Caco-2 (cell line): ENCODE measurements at regions not wholly inside any gene's neighbourhood (a gene's known extent, or its start where the extent isn't known, plus 50 kb on each side); places are given as distances from the start of the nearest gene placed in this dataset.

Experiments used
- BruUV-seq: library from RNA; stranded (reverse); fragments of 400-500 nt; replicated peaks from 2 replicates; lab custom pipeline; 2021; lab: Mats Ljungman, UMichigan
- CTCF ChIA-PET: fragments of 300-600 bp; sonication (Branson Sonifier 250); formaldehyde crosslinking; loops from one replicate; lab custom pipeline; 2022; ENCODE audit warnings: antibody characterized with exemption; lab: Charles Lee
- POLR2A ChIA-PET: fragments of 300-600 bp; sonication (Branson Sonifier 250); formaldehyde crosslinking; loops from one replicate; lab custom pipeline; 2022; ENCODE audit warnings: antibody characterized with exemption; lab: Charles Lee
- DNase-seq, 2 experiments: peaks; one replicate each; pipeline versions ENCODE4 v3.0.0 to v3.0.0-alpha.2; 2020 to 2022
- H3K27me3 ChIP-seq: replicated peaks from 2 replicates; pipeline ENCODE4 v1.6.0; 2011; ENCODE audit warnings: low read length; ENCODE audit not compliant: control insufficient read depth, insufficient read depth
- H3K36me3 ChIP-seq: 2 replicates; pipeline ENCODE4 v1.5.1; 2011; ENCODE audit warnings: low read length; ENCODE audit not compliant: control insufficient read depth, insufficient read depth
- H3K4me1 ChIP-seq: fragments of 250-450 bp; sonication (Bioruptor Pico); 2 replicates; pipeline ENCODE4 v1.5.1; 2020; ENCODE audit warnings: mild to moderate bottlenecking
- H3K4me3 ChIP-seq: 2 replicates; pipeline ENCODE4 v1.5.1; 2011; ENCODE audit warnings: low read depth, mild to moderate bottlenecking, control low read depth, low read length
- H3K9me3 ChIP-seq: fragments of 250-450 bp; sonication (Bioruptor Pico); 2 replicates; pipeline ENCODE4 v1.5.1; 2020; ENCODE audit warnings: mild to moderate bottlenecking, moderate library complexity
- H3K27ac Mint-ChIP-seq: one replicate; pipeline ENCODE4 v1.8.0; 2022; ENCODE audit warnings: mixed read lengths; ENCODE audit not compliant: unreplicated experiment
- H3K27me3 Mint-ChIP-seq: one replicate; pipeline ENCODE4 v1.8.0; 2022; ENCODE audit warnings: mixed read lengths; ENCODE audit not compliant: insufficient read depth, unreplicated experiment
- H3K36me3 Mint-ChIP-seq: one replicate; pipeline ENCODE4 v1.8.0; 2022; ENCODE audit warnings: mild to moderate bottlenecking, mixed read lengths; ENCODE audit not compliant: insufficient read depth, unreplicated experiment
- H3K4me1 Mint-ChIP-seq: one replicate; pipeline ENCODE4 v1.8.0; 2022; ENCODE audit warnings: low read depth, mixed read lengths; ENCODE audit not compliant: unreplicated experiment
- H3K4me3 Mint-ChIP-seq: one replicate; pipeline ENCODE4 v1.8.0; 2022; ENCODE audit warnings: mild to moderate bottlenecking, moderate library complexity, mixed read lengths; ENCODE audit not compliant: unreplicated experiment
- H3K9me3 Mint-ChIP-seq: one replicate; pipeline ENCODE4 v1.8.0; 2022; ENCODE audit warnings: mixed read lengths; ENCODE audit not compliant: unreplicated experiment
- CTCF ChIP-seq, 2 experiments: fragments of 200-600 bp in 1 of 2; IDR thresholded peaks; 1 replicate in 1 of 2; 2 replicates in 1 of 2; pipeline versions ENCODE4 v1.5.1 to v1.8.0; 2011 to 2022; ENCODE audit warnings: antibody characterized with exemption in 1 of 2, control low read depth in 1 of 2, inconsistent platforms in 1 of 2, low read depth in 1 of 2, low read length in 1 of 2, mild to moderate bottlenecking in 1 of 2, moderate library complexity in 1 of 2; ENCODE audit not compliant: insufficient read depth in 1 of 2, severe bottlenecking in 1 of 2, unreplicated experiment in 1 of 2
- intact Hi-C: fragments of 100-400 bp; cut with micrococcal nuclease; formaldehyde crosslinking; loops from one replicate; pipeline ENCODE4 v1.10.0; 2022; ENCODE audit not compliant: unreplicated experiment

DNA sequence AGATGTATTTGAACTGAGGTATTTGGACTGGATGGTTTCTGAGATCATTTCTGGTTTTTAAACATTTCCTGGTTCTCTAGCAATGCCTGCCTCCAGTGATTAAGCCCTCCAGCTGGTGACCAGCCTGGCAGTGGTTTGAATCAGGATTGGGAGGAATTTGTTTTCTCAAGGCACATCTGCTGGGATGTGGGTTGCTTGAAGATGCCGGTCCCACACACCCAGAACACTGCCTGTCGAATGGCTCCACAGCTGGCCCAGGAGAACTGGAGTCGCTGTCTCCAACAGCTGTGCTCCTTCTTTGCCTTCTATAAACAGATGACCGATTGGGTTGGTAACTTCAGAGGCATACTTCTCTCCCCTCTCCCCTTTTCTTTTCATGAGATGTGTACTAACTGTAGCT is 258.0 kb upstream of the DDHD1 start:
- ChIA-PET POLR2A (no interaction called here), CTCF (no interaction called here)
- Mint-ChIP-seq H3K27me3 (peaks cover 3% of the 10 kb centered on the region), H3K4me3 (no peak overlapping the region), H3K4me1 (no peaks in the 10 kb centered on the region), H3K27ac (no peak overlapping the region), H3K9me3 (peaks cover 3% of the 10 kb centered on the region), H3K36me3 (no peaks in the 10 kb centered on the region)
- Histone ChIP-seq H3K4me3 (no peak overlapping the region), H3K9me3 (no peaks in the 10 kb centered on the region), H3K27me3 (no peaks in the 10 kb centered on the region), H3K4me1 (no peaks in the 10 kb centered on the region), H3K36me3 (no peaks in the 10 kb centered on the region)
- no peak for TF ChIP-seq CTCF (IDR thresholded peaks at IDR 0.05; ENCODE audit: insufficient read depth in 1 of 2, low read depth in 1 of 2, low read length in 1 of 2, severe bottlenecking in 1 of 2, unreplicated experiment in 1 of 2)
- DNase-seq = no peak
- intact Hi-C loops = no loop called here
- BruUV-seq = no TSS peak

GRCh38 chr14:53409969-53410368 is 256.8 kb upstream of the DDHD1 start:
- CTCF ChIA-PET = no interaction called here
- no peaks in the 10 kb centered on the region for H3K4me1 ChIP-seq
- no peak overlapping the region for H3K4me3 Mint-ChIP-seq
- H3K36me3 ChIP-seq = no peaks in the 10 kb centered on the region
- H3K27me3 ChIP-seq = no peaks in the 10 kb centered on the region
- peaks cover 3% of the 10 kb centered on the region for H3K27me3 Mint-ChIP-seq
- intact Hi-C loops = no loop called here
- no peak for DNase-seq
- no peaks in the 10 kb centered on the region for H3K9me3 ChIP-seq
- no peaks in the 10 kb centered on the region for H3K4me1 Mint-ChIP-seq
- no TSS peak for BruUV-seq
- no peak for TF ChIP-seq CTCF (IDR thresholded peaks at IDR 0.05; ENCODE audit: insufficient read depth in 1 of 2, low read depth in 1 of 2, low read length in 1 of 2, severe bottlenecking in 1 of 2, unreplicated experiment in 1 of 2)
- no peak overlapping the region for H3K4me3 ChIP-seq
- no peaks in the 10 kb centered on the region for H3K36me3 Mint-ChIP-seq
- no peak overlapping the region for H3K27ac Mint-ChIP-seq
- no peaks in the 10 kb centered on the region for H3K9me3 Mint-ChIP-seq
- POLR2A ChIA-PET = no interaction called here

DNA sequence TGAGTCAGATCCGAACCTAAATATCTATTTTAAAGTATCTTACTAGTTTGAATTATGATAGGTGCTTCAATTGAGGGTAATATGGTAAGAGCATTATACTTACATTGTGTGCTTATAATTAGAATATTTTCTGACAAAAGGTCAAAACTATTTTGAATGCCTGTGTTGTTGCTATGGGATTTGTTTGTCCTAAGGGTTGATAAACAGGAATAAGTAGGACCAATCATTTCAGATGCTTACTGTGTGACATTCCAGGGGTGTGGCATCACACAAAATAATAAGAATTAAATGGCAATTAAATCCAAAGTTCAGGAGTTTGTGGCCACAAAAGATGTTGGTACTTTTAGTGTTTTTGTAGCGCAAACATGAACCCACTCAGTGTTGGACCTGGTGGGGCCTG is 256.2 kb upstream of the DDHD1 start:
- no peaks in the 10 kb centered on the region for H3K4me1 Mint-ChIP-seq
- ChIA-PET CTCF (no interaction called here), POLR2A (no interaction called here)
- no peaks in the 10 kb centered on the region for H3K9me3 Mint-ChIP-seq
- Histone ChIP-seq H3K36me3 (no peaks in the 10 kb centered on the region), H3K27me3 (no peaks in the 10 kb centered on the region), H3K4me1 (no peaks in the 10 kb centered on the region), H3K4me3 (no peak overlapping the region), H3K9me3 (no peaks in the 10 kb centered on the region)
- no peak for DNase-seq
- H3K27me3 Mint-ChIP-seq = peaks cover 3% of the 10 kb centered on the region
- H3K27ac Mint-ChIP-seq = no peak overlapping the region
- H3K4me3 Mint-ChIP-seq = no peak overlapping the region
- intact Hi-C loops = no loop called here
- TF ChIP-seq CTCF (IDR thresholded peaks at IDR 0.05; ENCODE audit: insufficient read depth in 1 of 2, low read depth in 1 of 2, low read length in 1 of 2, severe bottlenecking in 1 of 2, unreplicated experiment in 1 of 2) = no peak
- BruUV-seq = no TSS peak
- no peaks in the 10 kb centered on the region for H3K36me3 Mint-ChIP-seq
